HG02981 (cell line): ENCODE measurements at regions not wholly inside any gene's neighbourhood (a gene's known extent, or its start where the extent isn't known, plus 50 kb on each side); places are given as distances from the start of the nearest gene placed in this dataset.
"Not testable (repeated sequence)": the region's sequence is repeated elsewhere in the genome, so short reads cannot be mapped to it uniquely, and the experiment has no call there.

Experiments
- ATAC-seq: cut with Tn5 transposase; IDR thresholded peaks from one replicate; pipeline ENCODE4 v1.9.1; 2021; ENCODE audit warnings: mild to moderate bottlenecking, moderate library complexity; ENCODE audit not compliant: unreplicated experiment

DNA sequence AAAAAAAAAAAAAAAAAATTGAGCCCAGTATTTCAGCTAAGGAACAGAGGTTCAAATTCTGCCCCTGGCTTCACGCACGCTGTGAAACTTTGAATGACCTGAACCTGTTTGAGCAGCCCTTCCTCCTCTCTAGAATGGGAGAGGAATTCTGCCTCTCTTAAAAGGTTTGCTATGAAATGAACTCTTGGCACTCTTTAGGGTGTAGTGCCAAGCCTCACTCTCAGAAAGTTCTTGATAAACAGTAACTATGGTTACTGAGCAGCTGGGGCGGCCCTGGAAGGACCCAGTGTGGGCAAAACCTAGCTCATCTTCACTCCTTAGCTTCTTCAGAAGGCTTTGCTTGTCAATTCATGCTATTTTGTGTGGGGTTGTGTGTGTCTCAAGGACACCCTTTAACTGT lies 73.7 kb downstream of the GEMIN8 start:
- no peak for ATAC-seq

DNA sequence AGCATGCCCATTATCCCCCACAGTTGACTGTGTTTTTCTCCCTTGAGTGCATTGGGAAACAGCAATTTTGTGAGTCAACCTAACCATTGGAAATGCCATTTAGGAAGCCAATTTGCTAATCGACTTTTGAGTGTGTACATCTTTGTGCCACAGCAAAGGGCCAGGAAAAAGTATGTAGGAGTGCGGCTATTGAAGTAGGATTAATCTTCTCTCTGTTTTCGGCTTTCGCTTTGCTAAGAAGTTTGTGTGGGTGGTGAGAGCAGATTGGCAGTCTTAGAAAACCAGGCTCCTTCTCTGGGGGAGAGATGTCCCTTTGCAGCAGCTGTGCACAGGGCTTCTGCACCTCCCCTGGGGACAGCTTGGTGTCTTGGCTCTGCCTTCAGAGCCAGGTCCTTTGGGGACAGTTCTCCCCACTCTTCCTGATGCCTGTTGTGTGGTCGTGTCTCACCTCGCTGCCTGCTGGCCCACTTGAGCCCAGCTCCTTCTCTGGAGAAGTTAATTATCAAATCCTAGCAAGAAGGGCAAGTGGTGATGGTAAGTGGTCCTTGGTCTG lies 74.5 kb downstream of the GEMIN8 start:
- no peak for ATAC-seq

DNA sequence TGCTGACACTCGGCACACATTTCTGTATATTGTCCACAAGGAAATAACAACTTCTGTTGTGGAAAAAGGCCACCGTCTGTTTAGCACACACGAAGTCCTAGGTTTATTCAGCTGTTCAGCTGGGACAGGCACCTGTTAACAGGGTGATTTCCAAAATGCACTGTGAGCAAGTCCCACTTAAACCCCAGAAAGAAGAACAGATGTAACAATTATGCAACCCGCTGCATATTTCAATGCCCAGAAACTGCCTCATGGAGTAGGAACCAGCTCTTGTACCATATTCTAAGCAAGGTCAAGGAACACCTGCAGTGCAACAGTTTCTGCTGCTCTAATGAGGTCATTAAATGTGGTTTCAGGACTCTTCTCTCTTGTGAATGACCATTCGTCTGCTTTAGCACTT lies 77.1 kb downstream of the GEMIN8 start:
- ATAC-seq = no peak

DNA sequence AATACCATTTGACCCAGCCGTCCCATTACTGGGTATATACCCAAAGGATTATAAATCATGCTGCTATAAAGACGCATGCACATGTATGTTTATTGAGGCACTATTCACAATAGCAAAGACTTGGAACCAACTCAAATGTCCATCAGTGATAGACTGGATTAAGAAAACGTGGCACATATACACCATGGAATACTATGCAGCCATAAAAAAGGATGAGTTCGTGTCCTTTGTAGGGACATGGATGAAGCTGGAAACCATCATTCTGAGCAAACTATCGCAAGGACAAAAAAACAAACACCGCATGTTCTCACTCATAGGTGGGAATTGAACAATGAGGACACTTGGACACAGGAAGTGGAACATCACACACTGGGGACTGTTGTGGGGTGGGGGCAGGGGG lies 83.5 kb downstream of the GEMIN8 start:
- ATAC-seq = not testable (repeated sequence)

DNA sequence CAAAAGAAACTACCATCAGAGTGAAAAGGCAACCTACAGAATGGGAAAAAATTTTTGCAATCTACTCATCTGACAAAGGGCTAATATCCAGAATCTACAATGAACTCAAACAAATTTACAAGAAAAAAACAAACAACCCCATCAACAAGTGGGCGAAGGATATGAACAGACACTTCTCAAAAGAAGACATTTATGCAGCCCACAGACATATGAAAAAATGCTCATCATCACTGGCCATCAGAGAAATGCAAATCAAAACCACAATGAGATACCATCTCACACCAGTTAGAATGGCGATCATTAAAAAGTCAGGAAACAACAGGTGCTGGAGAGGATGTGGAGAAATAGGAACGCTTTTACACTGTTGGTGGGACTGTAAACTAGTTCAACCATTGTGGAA lies 83.9 kb downstream of the GEMIN8 start:
- ATAC-seq = not testable (repeated sequence)

DNA sequence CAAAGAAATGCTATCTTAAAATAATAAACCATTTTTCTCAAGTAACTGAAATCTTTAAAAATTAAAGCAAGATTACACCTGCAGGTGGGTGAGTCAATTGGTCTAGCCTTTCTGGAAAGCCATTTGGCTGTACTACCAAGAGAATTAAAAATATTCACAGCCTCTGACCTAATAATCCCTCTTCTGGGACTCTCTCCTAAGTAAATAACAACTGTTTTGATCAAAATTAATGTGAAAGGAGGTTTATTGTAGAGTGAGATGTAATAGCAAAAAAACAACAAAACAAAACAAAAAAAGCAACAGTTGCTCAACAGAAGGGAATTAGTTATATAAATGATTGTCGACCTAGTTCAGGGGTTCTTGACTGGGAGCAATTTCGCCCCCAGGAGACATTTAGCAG lies 89.0 kb downstream of the GEMIN8 start:
- ATAC-seq = no peak

DNA sequence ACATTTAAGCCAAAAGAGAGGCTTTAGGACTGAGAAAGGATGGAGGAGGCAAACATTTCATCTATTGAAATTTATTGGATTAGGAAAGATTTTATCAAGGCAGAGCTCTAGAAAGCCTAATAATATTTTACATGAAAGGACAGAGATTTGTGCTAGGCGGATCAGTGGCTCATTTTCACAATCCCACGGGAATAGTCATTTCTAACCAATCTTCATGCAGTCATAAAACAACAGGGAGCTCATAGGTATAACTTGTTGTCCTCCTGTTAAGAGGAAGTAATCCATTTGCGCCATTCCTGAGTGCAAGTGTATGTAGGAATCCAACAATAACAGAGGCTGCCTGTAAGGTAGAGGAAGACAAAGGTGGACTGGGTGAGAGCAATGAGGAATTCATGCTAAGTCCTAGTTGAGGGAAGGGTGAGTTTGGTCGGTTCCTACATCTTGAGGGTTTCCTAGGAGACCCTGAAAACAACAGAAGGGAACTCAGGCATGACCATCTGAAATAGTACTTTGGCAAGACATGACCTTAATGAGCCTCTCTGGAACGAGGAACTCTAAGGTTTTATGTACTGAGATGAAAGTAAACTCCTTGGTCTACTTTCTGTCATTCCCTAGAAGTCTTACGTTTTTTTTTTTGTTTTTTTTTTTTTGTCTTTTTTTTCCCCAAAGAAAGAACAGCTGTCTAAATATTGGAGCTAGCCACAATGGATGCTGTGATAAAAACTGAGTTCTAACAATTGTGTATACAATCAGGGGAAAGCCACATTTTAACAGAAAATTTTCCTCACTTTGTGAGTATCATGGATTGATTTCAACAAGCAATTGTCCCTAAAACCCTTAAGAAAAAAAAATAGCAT lies 89.7 kb downstream of the GEMIN8 start:
- no peak for ATAC-seq

DNA sequence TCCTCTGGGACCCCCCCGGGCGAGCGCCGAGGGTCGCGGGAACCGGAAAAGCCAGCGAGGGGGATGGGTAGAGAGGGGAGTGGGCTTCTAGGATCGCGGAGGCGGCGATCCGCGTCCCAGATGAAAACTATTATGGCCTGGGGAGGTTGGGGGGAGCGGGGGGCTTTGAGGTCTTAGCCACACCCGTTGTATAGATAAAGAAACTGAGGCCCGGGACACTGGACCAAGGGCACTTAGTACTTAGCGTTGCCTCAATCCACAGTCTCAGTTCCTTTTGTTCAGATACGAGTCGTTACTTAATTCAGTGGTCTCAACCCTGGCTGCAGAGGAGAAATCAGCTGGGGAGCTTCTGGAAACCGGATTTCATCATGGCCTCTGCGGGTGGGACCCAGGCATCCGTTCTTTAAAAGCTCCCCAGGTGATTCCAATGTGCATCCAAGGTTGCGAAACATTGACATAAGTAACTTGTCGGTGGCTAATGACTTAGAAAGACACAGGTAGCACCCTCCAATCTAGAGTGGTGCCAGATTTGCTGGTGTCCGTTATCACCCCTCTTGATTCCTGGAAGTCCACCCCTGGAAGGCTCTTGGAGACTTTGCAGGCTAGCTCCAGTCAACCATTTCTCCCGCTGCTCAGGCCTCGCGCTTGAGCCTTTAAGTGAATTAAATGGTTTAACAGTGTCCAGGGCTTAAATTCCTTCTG lies 90.7 kb downstream of the GEMIN8 start:
- no peak for ATAC-seq

DNA sequence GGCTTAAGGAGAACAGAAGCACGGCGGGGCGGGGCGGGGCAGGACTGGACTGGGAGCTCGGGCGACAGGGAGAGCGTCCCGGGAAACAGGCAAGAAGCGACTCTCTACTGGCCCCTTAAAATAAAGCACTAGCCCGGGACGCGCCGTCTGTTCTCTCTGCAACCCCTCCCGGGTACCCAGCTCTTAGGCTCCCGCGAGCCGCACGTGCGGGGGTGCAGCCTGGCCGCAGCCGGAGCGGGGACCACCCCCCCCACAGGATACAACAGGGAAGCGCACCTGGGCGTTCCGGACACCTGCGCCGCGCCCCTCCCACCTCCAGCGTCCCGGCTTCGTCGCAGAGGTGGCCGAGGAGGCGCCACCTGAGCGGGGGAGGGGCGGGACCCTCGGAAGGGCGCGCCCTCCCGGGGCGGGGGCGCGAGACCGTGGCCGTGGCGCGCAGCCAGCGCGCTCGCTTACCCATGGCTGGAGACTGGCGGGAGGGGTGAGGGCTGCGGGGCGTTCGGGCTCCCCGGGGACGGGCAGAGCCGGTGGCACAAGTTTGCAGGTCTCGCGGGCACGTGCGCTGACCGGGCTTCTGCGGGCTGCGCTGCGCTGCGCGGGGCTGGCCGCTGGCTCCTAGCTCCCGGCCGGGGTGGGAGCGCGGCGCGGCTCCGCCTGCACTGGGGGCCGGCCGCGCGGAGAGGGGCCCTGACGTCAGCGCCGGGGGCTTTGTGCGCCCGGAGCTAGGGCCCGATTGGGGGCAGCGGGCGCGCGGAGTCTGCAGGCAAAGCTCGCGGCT lies 91.5 kb downstream of the GEMIN8 start:
- ATAC-seq = no peak

DNA sequence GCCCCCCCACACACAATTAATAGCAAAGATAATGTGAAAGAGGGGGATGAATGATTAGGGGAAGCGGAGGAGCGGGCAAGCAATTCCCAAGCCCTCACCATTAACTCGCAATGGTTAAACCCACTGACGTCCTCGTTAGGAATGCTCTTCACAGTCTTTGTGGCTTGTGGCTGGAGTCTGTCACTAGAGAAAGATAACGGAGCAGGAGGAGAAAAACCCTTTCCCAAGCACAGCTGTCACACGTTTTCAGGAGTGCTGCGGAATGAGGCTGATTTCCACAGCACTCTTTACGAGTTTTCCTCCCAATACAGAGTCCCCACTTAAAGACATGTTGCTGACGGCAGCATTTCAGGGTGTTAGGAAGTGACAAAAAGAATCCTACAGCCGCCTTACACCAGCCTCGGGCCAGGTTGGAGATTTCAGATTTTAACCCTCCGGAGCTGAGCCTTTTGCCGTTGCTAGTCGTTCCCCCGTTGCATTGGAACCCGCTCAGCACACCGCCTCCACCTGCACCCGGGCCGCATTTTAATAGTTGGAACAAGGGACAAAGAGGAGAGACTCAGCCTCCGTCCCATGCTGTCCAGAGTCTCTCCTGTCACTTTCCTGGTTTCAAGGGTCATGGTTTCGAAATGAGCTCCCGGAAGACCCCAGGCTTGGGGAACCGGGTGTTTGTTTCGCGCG lies 92.2 kb downstream of the GEMIN8 start:
- ATAC-seq = no peak

DNA sequence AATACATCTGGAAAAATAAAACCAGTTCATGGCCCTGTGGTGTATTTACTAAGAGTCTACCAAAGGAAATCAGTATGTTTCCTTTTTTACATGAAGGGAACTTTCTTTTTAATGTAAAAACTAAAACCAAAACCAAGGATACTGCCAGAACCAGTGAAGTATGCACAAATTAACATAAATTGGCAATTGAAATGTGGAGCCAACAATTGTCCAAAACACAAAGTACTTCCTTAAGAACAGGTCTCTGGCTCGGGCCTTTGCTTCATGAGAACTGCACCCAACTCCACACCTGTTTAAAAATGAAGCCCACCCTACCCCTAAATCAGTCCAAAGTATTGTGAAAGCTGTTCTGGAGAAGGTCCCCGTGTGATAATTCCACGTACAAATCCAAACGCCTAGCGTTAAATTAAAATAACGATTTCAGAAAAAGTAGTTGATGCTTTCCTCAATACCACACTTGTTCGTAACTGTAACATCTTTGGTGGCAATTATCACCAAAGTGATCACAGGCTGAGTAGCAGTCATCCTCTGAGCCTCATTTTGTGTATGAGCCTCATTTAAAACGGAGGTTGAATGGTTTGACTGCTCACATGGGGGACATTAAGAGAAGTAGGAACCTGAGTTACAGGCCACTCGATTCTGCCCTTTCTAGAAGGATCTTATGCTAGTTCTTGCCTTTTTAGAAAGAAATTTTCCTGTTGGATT lies 93.0 kb downstream of the GEMIN8 start:
- no peak for ATAC-seq

DNA sequence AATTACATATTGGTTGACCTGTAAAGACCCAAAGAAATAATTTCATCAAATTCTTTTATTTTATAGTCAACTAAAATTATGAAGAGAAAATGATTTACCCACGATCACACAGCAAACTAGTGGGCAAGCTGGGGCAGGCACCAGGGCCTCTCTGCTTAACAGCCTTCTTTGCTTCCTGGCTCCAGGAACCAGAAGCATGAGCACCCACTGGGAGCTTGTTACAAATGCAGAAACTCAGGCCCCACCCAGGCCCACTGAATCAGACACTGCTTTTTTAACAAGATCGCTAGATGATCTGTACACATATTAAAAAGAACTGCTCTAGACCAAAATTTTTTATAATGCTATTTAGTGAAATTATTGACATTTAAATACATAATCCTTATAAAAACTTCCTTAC lies 95.0 kb downstream of the GEMIN8 start:
- ATAC-seq = no peak

DNA sequence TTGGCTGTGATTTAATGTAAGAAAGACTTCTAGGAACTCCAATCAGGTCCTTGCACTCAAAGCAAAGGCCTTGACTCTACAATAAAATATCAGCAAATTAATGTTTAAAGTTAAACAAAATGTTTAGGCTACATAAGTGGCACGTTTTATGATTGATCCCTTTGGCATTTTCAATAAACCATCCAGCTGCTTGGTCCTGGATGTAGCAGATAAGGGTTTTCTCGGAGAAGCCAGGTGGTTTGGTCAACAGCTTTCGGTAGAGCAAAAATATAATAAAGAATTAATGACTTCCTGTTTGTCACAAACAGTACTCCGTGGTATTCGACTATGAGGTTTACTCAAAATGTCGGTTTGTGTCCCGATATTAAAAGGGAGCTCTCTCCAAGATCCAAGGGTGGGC lies 95.8 kb downstream of the GEMIN8 start:
- ATAC-seq = no peak

DNA sequence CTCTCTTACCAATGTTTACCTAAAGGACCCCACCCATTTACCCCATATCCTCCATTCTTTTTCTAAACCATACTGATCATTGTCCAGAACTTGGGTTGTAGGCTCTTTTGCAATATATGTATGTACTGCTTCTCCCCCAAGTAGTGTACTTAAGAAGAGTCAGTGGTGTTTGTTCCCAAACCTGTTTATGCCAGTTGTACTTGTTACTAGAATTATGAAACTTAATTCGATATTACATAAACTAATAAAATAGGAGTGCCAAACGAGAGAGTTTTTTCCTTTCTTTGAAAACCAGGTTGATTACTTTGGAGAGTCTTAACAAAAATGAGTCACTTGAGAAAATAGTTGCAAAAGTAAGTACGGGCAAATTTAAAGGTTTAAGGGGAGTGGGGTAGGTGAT lies 96.3 kb downstream of the GEMIN8 start:
- ATAC-seq = no peak

DNA sequence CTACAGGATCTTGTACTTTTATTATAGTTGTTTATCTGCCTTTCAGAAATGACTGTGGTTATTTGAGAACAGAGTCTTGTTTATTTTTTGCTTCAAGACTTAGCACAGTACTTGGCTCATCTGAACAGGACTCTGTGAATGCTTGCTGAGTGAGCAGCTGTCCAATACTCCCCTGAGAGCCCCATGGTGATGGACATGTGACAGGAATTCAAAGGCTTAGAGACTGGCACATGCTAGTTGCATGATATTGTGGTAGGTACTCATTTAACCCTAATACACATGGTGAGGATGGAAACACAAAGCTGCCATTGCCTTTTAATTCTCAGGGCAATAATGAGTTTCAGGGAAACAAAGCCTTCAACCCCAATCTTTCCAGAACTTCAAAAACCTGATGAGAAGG lies 97.3 kb downstream of the GEMIN8 start:
- ATAC-seq = no peak

DNA sequence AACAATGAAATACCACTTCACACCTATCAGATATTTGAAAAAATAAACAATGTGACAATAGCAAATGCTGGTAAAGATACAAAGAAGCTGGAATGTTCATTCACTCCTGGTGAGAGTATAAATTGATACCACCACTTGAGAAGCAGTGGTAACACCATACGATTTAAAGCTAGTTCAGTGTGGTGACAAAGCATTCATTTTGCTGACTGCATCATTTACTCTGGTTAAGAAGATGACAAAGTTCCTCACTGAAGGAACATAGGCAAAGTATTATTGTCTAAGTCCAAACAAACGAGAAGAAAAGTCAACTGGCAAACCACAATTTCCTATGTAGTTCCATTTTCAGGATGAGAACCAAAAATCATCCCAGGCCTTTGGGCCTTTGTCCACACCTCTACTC lies 102.5 kb downstream of the GEMIN8 start:
- ATAC-seq = no peak

DNA sequence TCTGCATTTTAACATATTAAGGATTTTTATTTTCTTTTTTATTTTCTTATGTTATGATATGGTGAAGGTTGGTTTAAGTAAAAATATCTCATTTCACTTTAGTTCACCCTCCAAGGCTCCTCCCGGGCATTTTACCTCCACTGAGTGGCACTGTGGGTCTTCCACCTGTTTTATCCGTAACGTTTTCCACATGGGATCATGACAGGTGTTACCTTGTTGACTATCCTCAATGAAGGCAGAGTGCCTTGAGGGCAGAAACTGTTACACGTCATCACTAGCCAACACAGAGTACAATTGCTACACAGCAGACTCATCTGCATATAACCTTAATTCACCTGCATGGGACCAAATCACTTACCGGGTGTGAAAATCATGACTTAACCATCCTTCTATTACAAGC lies 105.8 kb downstream of the GEMIN8 start:
- ATAC-seq = no peak

DNA sequence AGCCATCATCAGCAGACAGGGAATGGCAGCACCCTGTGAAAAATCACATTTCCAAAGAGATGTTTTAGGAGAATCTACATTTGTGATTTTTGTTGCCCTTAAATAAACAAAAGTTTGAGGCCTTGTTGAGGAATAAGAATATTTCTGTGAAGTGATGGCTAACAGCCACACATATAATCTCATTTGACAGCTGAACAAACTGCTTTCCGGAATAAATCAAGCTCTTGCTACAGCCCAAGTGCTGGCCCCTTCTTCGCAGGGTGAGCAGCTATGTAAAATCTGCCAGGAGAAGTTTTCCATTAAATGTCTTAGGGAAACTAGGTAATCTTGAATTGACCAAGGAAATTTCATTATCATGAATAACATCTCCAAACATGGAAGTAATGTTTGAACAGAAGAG lies 106.4 kb upstream of the GPM6B start:
- no peak for ATAC-seq

DNA sequence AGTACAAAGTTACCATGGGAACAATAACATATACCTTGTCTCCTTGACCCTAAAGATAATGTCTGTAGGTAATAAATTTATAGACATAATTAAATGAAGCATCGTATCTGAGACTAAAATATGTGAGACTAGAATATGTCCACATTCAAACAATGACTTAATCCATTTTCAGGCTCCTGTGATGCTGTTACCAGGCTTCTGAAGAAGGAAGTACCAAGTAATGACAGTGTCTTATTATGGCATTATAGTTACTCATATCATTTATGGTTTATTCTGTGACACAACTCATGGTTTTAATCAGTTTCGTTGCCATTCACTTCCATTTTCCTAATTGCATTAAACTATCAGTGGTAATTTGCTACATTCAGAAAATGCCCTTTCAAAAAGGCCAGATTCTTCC lies 100.6 kb upstream of the GPM6B start:
- no peak for ATAC-seq

DNA sequence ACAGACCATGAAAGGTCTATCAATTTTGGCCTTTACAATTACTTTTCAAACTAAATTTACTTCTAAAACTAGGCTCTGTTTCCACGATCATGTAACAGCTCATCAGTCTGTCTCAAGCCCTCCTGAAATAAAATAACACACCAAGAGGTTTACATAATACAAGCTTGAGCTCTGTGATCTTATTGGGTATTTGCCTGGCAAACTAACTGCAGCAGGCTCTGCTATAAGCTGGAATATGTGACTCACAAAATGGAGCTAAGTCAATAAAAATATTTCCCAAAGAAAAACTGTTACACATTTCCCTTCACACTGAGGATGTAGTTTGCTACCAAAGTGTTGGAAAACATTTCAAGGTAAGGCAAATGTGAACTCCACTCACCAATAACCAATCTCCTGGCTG lies 94.7 kb upstream of the GPM6B start:
- ATAC-seq = no peak
